ENCODE measurements at regions not wholly inside any gene's neighbourhood (a gene's known extent, or its start where the extent isn't known, plus 50 kb on each side); places are given as distances from the start of the nearest gene placed in this dataset.

- no peak for TF ChIP-seq POLR2A (IDR thresholded peaks at IDR 0.05; ENCODE audit: low read depth, low read length)
- TF ChIP-seq POLR2AphosphoS5 (IDR thresholded peaks at IDR 0.05; ENCODE audit: low read depth, low read length) = no peak
Observed at GRCh38 chr5:157917491-157917890, 58.5 kb upstream of the CLINT1 start.

All from GM12892 (cell line).